A673 (cell line): ENCODE measurements at regions not wholly inside any gene's neighbourhood (a gene's known extent, or its start where the extent isn't known, plus 50 kb on each side); places are given as distances from the start of the nearest gene placed in this dataset.

Experiments
- EZH2 ChIP-seq: fragments of 200-600 bp; sonication (generic); IDR thresholded peaks from 2 replicates; pipeline ENCODE4 v1.6.1; 2017; ENCODE audit warnings: borderline replicate concordance, low read depth, mild to moderate bottlenecking, mixed read lengths, antibody characterized with exemption, low read length; ENCODE audit not compliant: poor library complexity, severe bottlenecking
- TF ChIP-seq, protein P1 (sequence below): fragments of 300-800, 200-600 bp; sonication (generic); conservative IDR thresholded peaks from 2 replicates; pipeline ENCODE4 v1.5.1; 2017; ENCODE audit warnings: low read depth, mild to moderate bottlenecking, antibody characterized with exemption, low read length, moderate library complexity, mixed read lengths

DNA sequence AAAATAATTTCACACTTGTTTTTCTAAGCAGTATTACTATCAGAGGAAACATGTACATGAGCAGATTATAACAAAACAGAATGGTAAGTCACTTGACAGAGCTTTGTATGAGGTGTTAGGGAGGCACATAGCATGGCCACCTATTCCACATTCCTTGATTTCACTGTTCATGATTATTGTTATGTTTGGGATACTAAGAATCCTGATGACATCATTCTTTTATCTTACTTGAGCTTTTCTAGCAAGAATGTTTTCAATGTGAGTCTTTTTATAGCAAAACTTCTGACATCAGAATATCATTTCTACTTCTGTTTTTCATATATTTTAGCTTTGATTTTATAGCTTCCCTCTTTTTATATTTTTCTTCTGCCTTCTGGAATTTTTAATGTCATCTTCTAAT is 208.2 kb downstream of the DMRTA1 start:
- TF ChIP-seq, protein P1, sequence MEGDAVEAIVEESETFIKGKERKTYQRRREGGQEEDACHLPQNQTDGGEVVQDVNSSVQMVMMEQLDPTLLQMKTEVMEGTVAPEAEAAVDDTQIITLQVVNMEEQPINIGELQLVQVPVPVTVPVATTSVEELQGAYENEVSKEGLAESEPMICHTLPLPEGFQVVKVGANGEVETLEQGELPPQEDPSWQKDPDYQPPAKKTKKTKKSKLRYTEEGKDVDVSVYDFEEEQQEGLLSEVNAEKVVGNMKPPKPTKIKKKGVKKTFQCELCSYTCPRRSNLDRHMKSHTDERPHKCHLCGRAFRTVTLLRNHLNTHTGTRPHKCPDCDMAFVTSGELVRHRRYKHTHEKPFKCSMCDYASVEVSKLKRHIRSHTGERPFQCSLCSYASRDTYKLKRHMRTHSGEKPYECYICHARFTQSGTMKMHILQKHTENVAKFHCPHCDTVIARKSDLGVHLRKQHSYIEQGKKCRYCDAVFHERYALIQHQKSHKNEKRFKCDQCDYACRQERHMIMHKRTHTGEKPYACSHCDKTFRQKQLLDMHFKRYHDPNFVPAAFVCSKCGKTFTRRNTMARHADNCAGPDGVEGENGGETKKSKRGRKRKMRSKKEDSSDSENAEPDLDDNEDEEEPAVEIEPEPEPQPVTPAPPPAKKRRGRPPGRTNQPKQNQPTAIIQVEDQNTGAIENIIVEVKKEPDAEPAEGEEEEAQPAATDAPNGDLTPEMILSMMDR = no peak
- no peak for TF ChIP-seq EZH2
